Erythroblast (primary cell): ENCODE measurements at regions not wholly inside any gene's neighbourhood (a gene's known extent, or its start where the extent isn't known, plus 50 kb on each side); places are given as distances from the start of the nearest gene placed in this dataset.

Experiments
- DNase-seq, 2 experiments: peaks; one replicate each; lab custom pipeline; 2025; lab: John Stamatoyannopoulos, UW
- GATA1 ChIP-seq: IDR thresholded peaks from 2 replicates; pipeline ENCODE4 v1.6.1; 2011; ENCODE audit warnings: low read depth, mild to moderate bottlenecking, control low read depth, low read length, moderate library complexity
- POLR2A ChIP-seq: IDR thresholded peaks from 2 replicates; pipeline ENCODE4 v1.6.1; 2011; ENCODE audit warnings: mild to moderate bottlenecking, low read length

DNA sequence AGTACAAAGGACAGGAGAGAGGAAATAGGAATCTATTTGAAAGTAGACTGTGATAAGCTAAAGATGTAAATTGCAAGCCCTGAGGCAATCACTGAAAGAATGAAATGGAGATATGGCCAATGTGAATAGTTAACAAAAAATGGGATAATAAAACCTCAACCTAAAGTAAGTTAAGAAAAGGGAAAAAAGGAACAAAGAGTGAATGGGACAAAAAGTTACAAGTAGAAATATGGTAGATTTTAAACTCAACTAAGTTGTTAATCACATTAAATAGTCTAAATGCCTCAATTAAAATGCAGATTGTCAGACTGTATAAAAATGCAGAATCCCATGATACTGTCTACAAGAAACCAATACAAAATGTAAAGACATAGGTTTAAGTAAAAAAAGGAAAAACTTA, 165.2 kb upstream of the RBMS1 start:
- DNase-seq, result no peak
- TF ChIP-seq POLR2A, result no peak
- TF ChIP-seq GATA1, result no peak

DNA sequence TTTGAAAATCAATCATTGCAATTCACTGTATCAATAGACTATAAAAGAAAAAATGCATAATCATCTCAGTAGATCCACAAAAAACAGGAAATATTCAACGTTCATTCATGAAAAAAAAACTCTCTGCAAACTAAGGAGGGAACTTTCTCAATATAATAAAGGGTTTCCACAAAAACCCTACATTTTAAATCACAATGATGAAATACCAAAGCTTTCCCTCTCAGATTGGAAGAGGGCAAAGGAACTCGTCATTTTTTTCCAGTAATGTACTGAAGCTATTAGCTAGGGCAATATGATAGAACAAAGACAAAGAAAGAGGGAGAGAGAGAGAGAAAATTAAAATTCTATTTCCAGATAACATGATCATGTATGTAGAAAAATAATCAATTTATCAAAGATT, 167.1 kb upstream of the RBMS1 start:
- no peak for DNase-seq

DNA sequence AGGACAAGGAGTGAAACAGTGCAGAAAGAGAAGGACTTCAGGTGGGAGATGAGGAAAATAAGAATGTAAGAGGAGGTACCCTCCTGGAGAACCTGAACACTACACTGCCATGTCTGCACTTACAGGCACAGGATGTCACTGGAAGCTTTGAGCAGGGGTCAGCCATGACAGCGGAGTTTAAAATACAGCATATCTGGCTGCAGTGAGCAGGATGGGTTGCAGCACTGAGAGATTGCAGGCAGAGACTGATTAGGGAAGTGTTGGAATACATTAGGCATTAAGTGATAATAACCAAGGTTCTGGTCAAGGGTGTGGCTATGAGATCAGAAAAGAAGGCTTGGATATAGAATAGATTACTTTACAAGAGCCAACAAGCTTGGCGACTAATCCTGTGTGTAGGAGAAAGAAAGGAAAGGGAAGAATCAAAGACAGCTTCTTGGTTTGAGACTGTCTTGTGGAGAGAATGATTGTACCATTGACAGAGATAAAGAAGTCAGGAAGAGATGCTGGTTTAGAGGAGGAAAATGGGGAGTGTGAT, 171.1 kb upstream of the RBMS1 start:
- TF ChIP-seq GATA1 (no peak), POLR2A (no peak)
- DNase-seq, result no peak

More for the DNA sequence above, 167.1 kb upstream of the RBMS1 start:
- TF ChIP-seq GATA1 (no peak), POLR2A (no peak)

DNA sequence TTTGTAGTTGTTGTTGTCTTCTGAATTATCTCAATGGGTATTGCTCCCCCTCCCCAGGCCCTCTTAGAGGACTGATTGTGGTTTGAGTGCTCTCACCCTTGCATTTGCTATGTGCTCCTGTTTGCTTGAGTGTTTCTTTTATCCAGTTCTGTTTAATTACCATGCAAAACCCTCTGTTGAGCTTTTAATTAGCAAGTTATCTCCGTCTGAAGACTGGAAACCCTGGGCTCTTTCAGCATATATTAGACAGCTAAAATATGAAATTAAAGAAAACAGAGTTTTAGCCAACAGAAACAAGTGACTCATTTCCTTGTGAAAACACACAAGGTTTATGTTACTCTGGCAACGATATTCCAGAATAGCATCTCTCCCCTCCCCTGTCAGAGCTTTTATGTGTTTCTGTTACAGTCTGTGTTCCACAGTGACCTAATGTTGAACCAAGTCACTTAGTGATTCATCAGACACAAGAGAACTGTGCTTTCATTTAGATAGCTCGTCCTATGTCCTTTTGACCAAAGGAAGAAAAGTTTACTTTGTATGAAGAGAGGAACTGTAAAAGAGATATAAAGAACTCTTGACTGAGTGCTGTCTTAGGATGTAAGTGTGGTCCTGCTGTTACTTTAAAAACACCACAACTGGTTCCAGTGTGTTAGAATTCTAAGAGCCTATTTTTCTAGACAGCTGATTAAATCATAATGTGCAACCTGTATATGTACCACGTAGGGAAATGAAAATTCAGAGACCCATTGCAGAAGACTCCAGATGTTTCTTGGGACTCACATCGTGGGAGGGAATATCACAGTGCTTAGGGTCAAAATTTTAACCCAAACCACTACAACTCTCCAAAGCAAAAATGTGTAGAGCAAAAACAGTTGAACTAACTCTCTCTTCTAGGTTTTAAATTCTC, 172.8 kb upstream of the RBMS1 start:
- no peak for DNase-seq
- no peak for TF ChIP-seq POLR2A
- TF ChIP-seq GATA1, result no peak

DNA sequence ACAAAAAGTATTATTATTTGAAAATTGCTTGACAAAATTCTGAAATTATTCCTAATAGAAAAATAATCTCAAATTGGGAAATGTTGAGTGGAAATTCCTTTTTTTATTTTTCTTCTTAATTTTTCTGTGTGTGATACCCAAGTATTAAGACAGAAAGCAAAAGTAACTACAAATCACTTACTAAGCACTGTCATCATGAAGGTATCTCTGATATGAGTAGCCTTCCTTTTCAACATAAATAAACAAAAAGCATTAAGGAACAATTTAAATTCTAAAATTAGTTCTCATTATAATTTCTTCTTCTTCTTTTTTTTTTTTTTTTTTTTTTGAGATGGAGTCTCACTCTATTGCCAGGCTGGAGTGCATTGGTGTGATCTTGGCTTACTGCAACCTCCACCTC, 174.2 kb upstream of the RBMS1 start:
- TF ChIP-seq GATA1 (no peak), POLR2A (no peak)
- DNase-seq, result no peak

DNA sequence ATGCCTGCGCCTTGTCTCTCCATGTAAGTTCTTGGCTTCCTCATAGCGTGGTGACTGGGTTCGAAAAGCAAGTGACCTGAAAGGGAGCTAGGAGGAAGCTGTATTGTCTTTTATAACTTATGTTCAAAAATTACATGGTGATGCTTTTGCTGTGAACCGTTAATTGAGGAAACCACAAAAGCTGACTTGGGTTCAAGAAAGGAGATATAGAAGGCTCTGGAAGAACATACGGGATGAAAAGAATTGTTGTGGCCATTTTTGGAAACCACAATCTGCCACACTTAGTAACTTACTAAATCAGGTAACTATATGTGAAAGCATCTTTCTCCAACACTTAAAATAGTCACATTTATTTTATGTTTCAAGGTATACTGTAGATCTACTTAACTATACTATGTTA, 177.0 kb upstream of the RBMS1 start:
- no peak for DNase-seq
- TF ChIP-seq POLR2A (no peak), GATA1 (no peak)

DNA sequence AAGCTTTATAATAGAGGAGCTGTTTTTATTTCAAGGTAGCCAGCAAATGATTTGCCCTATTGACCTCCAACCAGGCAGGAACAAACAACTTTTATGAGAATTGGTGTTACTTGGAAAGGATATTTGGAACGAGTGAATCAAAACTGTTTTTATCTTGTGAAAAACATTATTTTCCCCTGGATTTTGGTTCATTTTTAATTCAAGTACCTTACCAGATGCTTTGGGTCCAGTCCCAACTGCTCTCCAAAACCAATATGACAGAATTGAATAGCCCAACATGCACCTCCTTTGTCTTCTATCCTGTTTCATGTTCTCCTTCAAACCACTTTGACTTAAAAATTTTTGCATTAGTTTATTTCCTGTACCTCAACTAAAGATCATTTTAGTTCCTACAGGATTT, 178.6 kb upstream of the RBMS1 start:
- TF ChIP-seq POLR2A, result no peak
- TF ChIP-seq GATA1, result no peak
- no peak for DNase-seq

DNA sequence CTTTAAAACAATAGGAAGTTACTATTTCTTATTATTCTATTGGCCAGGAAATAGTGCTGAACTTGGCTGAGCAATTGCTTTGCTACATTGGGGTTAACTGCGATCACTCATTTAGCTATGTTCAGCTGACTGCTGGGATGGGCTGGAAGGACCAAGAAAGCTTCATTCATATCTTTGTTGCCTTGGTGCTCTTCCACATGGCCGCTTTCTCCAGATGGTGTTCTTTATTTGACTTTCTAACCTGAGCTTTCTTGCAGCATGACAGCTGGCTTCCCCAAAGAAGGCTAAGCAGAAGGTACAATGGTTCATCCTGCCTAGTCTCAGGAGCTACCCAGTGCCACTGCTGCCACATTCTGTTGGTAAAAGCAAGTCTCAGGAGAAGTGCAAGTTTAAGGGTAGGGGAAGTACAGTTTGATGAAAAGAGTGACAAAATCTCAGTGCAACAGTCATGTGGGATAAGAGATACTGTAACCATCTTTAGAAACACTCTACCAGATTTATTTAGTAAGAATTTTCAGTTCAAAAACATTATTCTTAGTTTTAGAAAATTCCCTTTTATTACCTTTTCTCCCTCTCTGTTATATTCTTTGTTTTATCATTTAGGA, 180.6 kb upstream of the RBMS1 start:
- no peak for DNase-seq
- no peak for TF ChIP-seq GATA1
- TF ChIP-seq POLR2A, result no peak

DNA sequence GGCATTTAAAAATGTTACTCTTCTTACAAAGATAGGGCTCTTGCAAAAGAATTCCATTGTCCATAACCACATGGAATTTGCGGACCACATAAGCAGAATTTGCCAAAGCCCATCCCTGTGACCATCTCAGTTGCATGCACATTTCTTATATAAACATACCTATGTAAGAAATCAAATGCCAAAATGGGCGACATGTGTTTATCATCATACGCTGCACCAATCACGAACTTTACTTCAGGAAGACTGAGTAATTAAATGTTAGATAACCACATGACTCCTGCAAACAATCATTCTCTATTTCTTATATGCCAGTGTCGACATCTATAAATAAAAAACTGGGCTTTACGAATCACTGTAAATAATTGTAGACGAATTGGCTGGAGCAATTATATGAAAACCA, 186.1 kb upstream of the RBMS1 start:
- DNase-seq, result no peak
- TF ChIP-seq GATA1 (no peak), POLR2A (no peak)

DNA sequence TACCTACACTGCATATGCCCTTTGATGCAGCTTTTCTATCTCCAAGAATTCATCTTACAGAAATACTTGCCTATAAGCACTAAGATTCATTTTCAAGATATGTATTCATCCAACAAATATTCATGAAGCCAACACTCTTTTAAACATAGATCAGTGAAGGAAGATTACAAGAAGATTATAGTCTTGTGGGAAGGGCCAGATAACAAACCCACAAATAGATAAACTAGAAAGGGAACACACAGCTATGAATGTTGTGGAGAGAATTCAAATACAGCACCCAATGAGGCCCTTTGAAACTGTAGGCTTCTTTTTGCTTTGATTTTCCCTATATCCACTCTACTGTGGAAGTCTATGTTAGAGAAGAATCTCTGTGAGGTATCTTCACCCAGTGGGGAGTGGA, 186.7 kb upstream of the RBMS1 start:
- TF ChIP-seq GATA1 (no peak), POLR2A (no peak)
- no peak for DNase-seq

DNA sequence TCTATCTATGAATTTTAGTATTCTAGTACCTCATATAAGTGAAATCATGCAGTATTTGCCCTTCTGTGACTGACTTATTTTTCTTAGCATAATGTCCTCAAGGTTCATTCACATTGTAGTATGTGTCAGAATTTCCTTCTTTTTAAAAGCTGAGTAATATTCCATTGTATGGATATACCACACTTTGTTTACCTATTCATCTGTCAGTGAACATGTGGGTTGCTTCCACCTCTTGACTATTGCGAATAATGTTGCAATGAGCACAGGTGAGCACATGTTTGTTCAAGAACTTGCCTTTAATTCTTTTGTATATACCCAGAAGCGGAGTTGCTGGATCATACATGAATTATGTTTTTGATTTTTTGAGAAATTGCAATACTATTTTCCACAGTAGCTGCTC, 187.4 kb upstream of the RBMS1 start:
- no peak for DNase-seq
- TF ChIP-seq POLR2A (no peak), GATA1 (no peak)

DNA sequence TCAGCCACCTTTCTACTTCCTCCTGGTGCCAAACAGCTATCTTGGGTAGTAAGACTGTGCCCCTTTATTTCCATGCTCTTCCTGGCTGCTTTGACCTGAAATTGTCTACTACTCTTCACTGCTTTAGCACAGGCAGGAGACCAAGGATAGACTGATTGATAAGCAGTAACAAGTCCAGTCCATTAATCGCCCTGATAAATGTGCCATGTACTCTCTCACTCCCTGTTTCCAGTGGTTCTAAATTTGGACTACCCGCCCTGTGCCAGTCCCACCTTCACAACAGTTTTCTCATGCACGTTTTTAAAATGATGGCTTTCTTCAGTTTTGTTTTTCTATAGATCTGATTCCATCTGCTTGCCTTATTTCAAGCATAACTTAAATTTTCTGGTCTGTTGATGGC, 189.6 kb upstream of the RBMS1 start:
- no peak for DNase-seq
- TF ChIP-seq POLR2A (no peak), GATA1 (no peak)

DNA sequence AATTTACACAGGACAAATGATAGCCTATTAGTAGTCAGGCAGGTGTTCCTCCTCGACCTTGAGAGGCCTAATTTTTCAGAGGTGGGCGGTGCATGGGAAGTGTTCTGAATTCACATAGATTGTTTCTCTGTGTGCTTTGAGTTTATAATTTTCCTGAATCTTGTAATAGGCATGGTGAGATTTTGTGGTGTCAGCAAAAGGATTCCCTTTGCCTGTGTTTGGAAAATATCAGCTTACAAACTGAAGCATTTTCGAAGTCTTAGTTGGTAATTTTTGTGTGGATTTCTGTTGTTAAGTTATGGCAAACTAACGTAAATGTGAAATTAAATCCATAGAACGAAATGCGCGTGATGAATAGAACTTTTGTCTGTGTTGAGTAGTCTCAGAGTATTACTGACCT, 194.0 kb upstream of the RBMS1 start:
- TF ChIP-seq GATA1 (no peak), POLR2A (no peak)
- DNase-seq, result no peak

DNA sequence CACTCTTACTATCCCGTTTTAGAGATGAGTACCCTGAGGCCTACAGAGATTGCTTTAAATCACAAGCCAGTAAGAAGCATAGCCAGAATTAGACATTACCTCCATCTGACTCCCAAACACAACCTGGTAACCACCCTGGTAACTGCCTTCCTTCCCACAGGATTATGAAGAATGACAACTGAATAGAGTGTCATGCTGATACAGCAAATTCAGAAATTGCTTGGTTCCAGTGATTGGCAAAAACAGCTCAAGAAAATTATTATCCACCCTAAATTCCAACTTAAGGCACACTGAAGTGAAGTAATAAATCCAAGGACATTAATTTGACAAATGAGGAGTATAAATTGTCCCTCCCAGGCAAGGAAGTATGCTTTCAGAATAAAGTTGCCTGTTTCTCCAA, 195.8 kb upstream of the RBMS1 start:
- DNase-seq, result no peak
- no peak for TF ChIP-seq POLR2A
- no peak for TF ChIP-seq GATA1
